Omental fat pad (tissue), 3 donors: ENCODE measurements at regions not wholly inside any gene's neighbourhood (a gene's known extent, or its start where the extent isn't known, plus 50 kb on each side); places are given as distances from the start of the nearest gene placed in this dataset.
A peak's percentile ranks its signal among the peaks of the same experiment; 100 is the strongest.

Source experiments
- ATAC-seq: fragments of 150-250 bp; one replicate; pipeline ENCODE4 v1.9.1; 2016; ENCODE audit warnings: mild to moderate bottlenecking, moderate library complexity; ENCODE audit not compliant: low FRiP score
- DNase-seq: peaks from one replicate; pipeline ENCODE4 v3.0.0-alpha.2; 2019; ENCODE audit warnings: low spot score
- CTCF ChIP-seq, 3 donors: fragments of 450-650 bp; IDR thresholded peaks; one replicate each; pipeline ENCODE4 v1.5.1; 2016 to 2017; ENCODE audit warnings: antibody characterized with exemption in 3 of 3, mild to moderate bottlenecking in 3 of 3, moderate library complexity in 2 of 3

GRCh38 chrX:131595120-131595519 is 51.2 kb downstream of the OR13H1 start:
- no peak for TF ChIP-seq CTCF (IDR thresholded peaks at IDR 0.05)
- ATAC-seq, result no peak
- no peak for DNase-seq

DNA sequence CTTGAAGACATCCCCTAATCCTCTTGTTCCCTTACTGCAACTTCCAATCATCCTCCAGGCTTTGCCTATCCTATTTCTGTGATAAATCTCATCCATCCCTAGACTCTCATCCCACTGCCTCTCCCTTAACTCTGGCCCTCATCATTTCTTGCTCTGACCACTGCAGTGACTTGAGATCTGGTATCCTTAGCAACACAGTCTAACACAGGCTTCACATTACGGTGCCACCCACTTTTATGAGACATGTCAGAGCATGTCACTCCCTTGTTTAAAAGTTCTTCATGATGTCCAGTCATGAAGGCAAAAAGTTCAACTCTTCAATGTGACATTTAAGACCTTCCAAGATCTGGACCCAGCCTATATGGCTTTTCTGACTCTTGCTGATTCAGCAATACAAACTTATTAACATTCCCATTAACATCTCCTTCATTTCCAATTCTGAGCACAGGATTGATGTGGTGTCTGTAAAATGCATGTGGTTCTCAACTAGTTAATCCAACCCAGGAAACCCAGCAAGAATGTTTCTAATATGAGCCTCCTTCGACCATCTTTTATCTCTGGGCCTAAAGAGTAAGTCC is 64.0 kb downstream of the OR13H1 start:
- DNase-seq (no peak), ATAC-seq (no peak)
- TF ChIP-seq CTCF (IDR thresholded peaks at IDR 0.05), result no peak

DNA sequence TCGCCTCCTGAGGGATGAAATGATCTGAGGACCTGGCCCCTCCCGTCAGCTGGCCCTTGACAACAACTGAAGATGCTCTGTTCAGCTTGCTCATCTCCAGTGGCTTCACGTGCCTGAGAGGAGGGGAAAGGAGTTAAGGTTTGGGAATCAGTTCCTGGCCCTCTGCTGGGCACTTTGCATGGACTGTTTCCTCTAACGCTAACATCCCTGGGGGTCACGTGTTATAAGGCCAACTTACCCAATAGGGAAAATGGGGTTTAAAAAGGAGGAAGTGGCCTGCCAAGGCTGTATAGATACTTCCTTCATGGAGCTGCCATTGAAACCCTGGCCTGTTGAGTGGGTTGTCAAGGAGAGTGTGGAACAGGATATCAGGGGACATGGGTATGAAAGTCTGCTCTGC is 65.6 kb downstream of the OR13H1 start:
- DNase-seq, result no peak
- no peak for TF ChIP-seq CTCF (IDR thresholded peaks at IDR 0.05)
- ATAC-seq, result no peak

DNA sequence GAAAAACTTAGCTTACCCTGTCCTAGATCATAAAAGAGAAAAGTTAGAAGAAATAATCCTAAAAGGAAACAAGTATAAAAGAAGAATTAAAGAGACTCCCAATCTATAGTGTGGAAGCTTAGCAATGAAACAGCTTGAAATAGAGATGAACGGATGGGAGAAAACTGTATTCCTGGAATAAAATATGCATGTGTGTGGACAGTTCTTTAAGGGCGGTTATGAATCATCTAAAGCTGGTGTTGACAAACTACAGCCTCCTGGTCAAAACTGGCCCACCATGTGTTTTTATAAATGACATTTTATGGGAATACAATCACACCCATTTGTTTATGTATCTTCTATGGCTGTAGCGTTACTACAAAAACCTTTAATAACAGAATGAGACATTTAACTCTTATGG is 69.4 kb downstream of the OR13H1 start:
- DNase-seq, result no peak
- no peak for ATAC-seq
- no peak for TF ChIP-seq CTCF (IDR thresholded peaks at IDR 0.05)

GRCh38 chrX:131614241-131614640 is 70.4 kb downstream of the OR13H1 start:
- ATAC-seq, result no peak
- TF ChIP-seq CTCF (IDR thresholded peaks at IDR 0.05), result no peak
- no peak for DNase-seq

DNA sequence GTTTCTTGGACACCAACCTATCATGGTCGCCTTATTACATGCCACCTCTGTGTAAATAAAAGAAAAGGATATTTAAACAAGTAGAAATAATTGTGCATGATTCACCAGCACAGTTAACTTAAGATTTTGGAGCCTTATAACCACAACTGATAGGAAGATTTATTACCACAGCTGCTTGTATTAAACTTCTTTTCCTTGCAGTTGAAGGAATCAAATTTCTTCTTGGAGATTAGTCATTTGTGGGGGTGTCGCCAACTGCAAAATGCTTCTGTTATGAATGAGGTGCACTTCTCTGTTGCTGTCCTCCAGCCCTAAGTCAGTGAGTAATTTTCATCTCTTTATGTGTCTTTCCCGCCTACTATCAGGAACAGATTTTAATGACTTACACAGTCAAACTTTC is 73.3 kb downstream of the OR13H1 start:
- no peak for TF ChIP-seq CTCF (IDR thresholded peaks at IDR 0.05)
- no peak for DNase-seq
- ATAC-seq, result peak; percentile 48

DNA sequence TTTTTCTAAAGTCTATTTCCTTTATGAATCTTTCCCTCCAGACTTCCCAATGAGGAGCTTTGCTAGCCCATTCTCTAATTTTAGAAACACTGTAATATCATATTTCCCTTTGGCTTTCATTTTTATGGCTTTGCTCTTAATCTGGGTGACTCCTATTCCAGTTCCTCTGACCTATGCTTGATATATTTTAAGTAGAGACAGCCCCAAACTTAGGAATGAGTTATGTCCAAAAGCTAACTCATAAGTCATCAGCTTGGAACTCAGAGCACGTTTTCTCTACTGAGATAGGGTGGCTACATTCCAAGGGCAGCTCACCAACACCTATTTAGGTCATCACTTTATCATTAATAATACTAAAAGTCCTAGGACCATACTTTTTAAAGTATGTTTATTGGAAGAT is 77.8 kb downstream of the OR13H1 start:
- TF ChIP-seq CTCF (IDR thresholded peaks at IDR 0.05), result no peak
- DNase-seq, result no peak
- ATAC-seq, result peak; percentile 70
